H1 (cell line): ENCODE measurements at regions not wholly inside any gene's neighbourhood (a gene's known extent, or its start where the extent isn't known, plus 50 kb on each side); places are given as distances from the start of the nearest gene placed in this dataset.
"Not testable (repeated sequence)": the region's sequence is repeated elsewhere in the genome, so short reads cannot be mapped to it uniquely, and the experiment has no call there.

Source experiments
- CTCF ChIA-PET: fragments of 300-600 bp; sonication (Branson Sonifier 250); formaldehyde crosslinking; loops from one replicate; lab custom pipeline; 2021; ENCODE audit not compliant: partially characterized antibody; lab: Charles Lee
- POLR2A ChIA-PET: fragments of 300-600 bp; sonication (Branson Sonifier 250); formaldehyde crosslinking; loops from one replicate; lab custom pipeline; 2021; ENCODE audit warnings: inconsistent platforms; ENCODE audit not compliant: partially characterized antibody; lab: Charles Lee
- DNase-seq, 2 experiments: peaks; one replicate each; pipeline versions ENCODE4 v3.0.0 to v3.0.0-alpha.2; 2010 to 2022; ENCODE audit warnings: low spot score in 2 of 2, low read depth in 1 of 2, mixed read lengths in 1 of 2
- FAIRE-seq: peaks from 2 replicates; lab custom pipeline; 2011; peaks lifted over from hg19 to GRCh38; lab: Jason Lieb, UNC
- H2AFZ ChIP-seq: 2 replicates; pipeline ENCODE4 v1.8.1; 2012; ENCODE audit warnings: low read length, inconsistent platforms
- H2AK5ac ChIP-seq: 2 replicates; pipeline ENCODE4 v1.6.1; 2013; ENCODE audit warnings: low read depth, low read length
- H2BK120ac ChIP-seq: replicated peaks from 2 replicates; pipeline ENCODE3; 2013; ENCODE audit warnings: low read depth, low read length, inconsistent platforms
- H2BK12ac ChIP-seq: 2 replicates; pipeline ENCODE4 v1.6.1; 2013; ENCODE audit warnings: low read depth, low read length
- H2BK15ac ChIP-seq: 2 replicates; pipeline ENCODE4 v1.6.1; 2013; ENCODE audit warnings: low read length
- H2BK20ac ChIP-seq: 2 replicates; pipeline ENCODE4 v1.6.1; 2013; ENCODE audit warnings: low read length
- H2BK5ac ChIP-seq: 2 replicates; pipeline ENCODE4 v1.6.1; 2013; ENCODE audit warnings: low read depth, low read length
- H3K14ac ChIP-seq: 2 replicates; pipeline ENCODE4 v1.6.1; 2013; ENCODE audit warnings: inconsistent platforms; ENCODE audit not compliant: insufficient read length
- H3K18ac ChIP-seq: 2 replicates; pipeline ENCODE4 v1.6.1; 2013; ENCODE audit warnings: low read length; ENCODE audit errors: extremely low read depth
- H3K23ac ChIP-seq: 2 replicates; pipeline ENCODE4 v1.6.1; 2013; ENCODE audit warnings: inconsistent platforms; ENCODE audit not compliant: insufficient read length
- H3K23me2 ChIP-seq: 2 replicates; pipeline ENCODE4 v1.6.1; 2013; ENCODE audit warnings: low read depth, low read length
- H3K27ac ChIP-seq: 2 replicates; pipeline ENCODE4 v1.6.1; 2011; ENCODE audit warnings: low read depth, low read length, inconsistent platforms
- H3K27me3 ChIP-seq, 4 experiments: replicated peaks in 1 of 4; 1 replicate in 1 of 4; 2 replicates in 3 of 4; pipeline versions ENCODE4 v1.6.1 to v1.8.1; 2011 to 2013; ENCODE audit warnings: low read length in 3 of 4, mild to moderate bottlenecking in 3 of 4, inconsistent platforms in 2 of 4, mixed read lengths in 2 of 4, moderate library complexity in 1 of 4; ENCODE audit not compliant: control insufficient read depth in 3 of 4, insufficient read depth in 3 of 4; ENCODE audit errors: extremely low read depth in 1 of 4
- H3K36me3 ChIP-seq, 4 experiments: 2 replicates each; pipeline versions ENCODE4 v1.6.1 to v1.8.1; 2011 to 2013; ENCODE audit warnings: mild to moderate bottlenecking in 4 of 4, low read length in 3 of 4, moderate library complexity in 2 of 4, control low read depth in 1 of 4, inconsistent platforms in 1 of 4; ENCODE audit not compliant: insufficient read depth in 4 of 4, control insufficient read depth in 2 of 4
- H3K4ac ChIP-seq: replicated peaks from 2 replicates; pipeline ENCODE3; 2013; ENCODE audit warnings: low read length, low read depth, mixed read lengths, inconsistent platforms; ENCODE audit not compliant: insufficient read length
- H3K4me1 ChIP-seq, 4 experiments: replicated peaks in 1 of 4; 1 replicate in 1 of 4; 2 replicates in 3 of 4; pipeline versions ENCODE4 v1.6.1 to v1.8.1; 2011 to 2013; ENCODE audit warnings: low read length in 3 of 4, inconsistent platforms in 2 of 4, mixed read lengths in 1 of 4; ENCODE audit not compliant: insufficient read depth in 4 of 4, control insufficient read depth in 3 of 4
- H3K4me2 ChIP-seq, 2 experiments: 2 replicates each; pipeline versions ENCODE4 v1.6.1 to v1.8.1; 2011 to 2013; ENCODE audit warnings: low read depth in 2 of 2, low read length in 2 of 2, control low read depth in 1 of 2, inconsistent platforms in 1 of 2, mild to moderate bottlenecking in 1 of 2; ENCODE audit not compliant: insufficient read depth in 1 of 2
- H3K4me3 ChIP-seq, 4 experiments: fragments of 200-600, 300-600 bp in 1 of 4; sonication (generic), shearing (Covaris generic), sonication (Bioruptor Twin) in 1 of 4; 2 replicates each; pipeline versions ENCODE4 v1.5.1 to v1.8.1; 2011 to 2016; ENCODE audit warnings: low read length in 4 of 4, low read depth in 3 of 4, control low read depth in 2 of 4, inconsistent platforms in 2 of 4, mild to moderate bottlenecking in 2 of 4, mixed read lengths in 1 of 4, moderate library complexity in 1 of 4; ENCODE audit not compliant: insufficient read depth in 2 of 4; ENCODE audit errors: extremely low read depth in 1 of 4
- H3K56ac ChIP-seq: replicated peaks from 2 replicates; pipeline ENCODE3; 2013; ENCODE audit warnings: low read depth, mild to moderate bottlenecking, mixed read lengths, low read length, inconsistent platforms; ENCODE audit not compliant: insufficient read length
- H3K79me1 ChIP-seq: 2 replicates; pipeline ENCODE4 v1.6.1; 2013; ENCODE audit warnings: low read depth, low read length, control low read depth
- H3K79me2 ChIP-seq, 2 experiments: 2 replicates each; pipeline versions ENCODE4 v1.6.1 to v1.8.1; 2012 to 2013; ENCODE audit warnings: low read length in 2 of 2, mild to moderate bottlenecking in 2 of 2, inconsistent platforms in 1 of 2; ENCODE audit not compliant: insufficient read depth in 2 of 2, control insufficient read depth in 1 of 2
- H3K9ac ChIP-seq, 4 experiments: replicated peaks in 1 of 4; 1 replicate in 1 of 4; 2 replicates in 3 of 4; pipeline versions ENCODE4 v1.6.1 to v1.8.1; 2011 to 2013; ENCODE audit warnings: low read depth in 3 of 4, low read length in 3 of 4, control low read depth in 2 of 4, mild to moderate bottlenecking in 2 of 4, moderate library complexity in 2 of 4, inconsistent platforms in 1 of 4; ENCODE audit errors: extremely low read depth in 1 of 4
- H3K9me3 ChIP-seq, 2 experiments: 2 replicates each; pipeline versions ENCODE4 v1.6.1 to v1.8.1; 2012 to 2013; ENCODE audit warnings: mild to moderate bottlenecking in 2 of 2, moderate library complexity in 2 of 2, control low read depth in 1 of 2, inconsistent platforms in 1 of 2, low read depth in 1 of 2, low read length in 1 of 2, mixed read lengths in 1 of 2; ENCODE audit not compliant: insufficient read depth in 2 of 2
- H4K20me1 ChIP-seq, 2 experiments: replicated peaks in 1 of 2; 2 replicates each; pipeline versions ENCODE3 to v1.8.1; 2011 to 2013; ENCODE audit warnings: inconsistent platforms in 2 of 2, low read length in 2 of 2, mild to moderate bottlenecking in 1 of 2; ENCODE audit not compliant: insufficient read depth in 2 of 2, control insufficient read depth in 1 of 2
- H4K5ac ChIP-seq: 2 replicates; pipeline ENCODE4 v1.6.1; 2013; ENCODE audit warnings: low read length, low read depth, mixed read lengths, inconsistent platforms; ENCODE audit not compliant: insufficient read length
- H4K8ac ChIP-seq: 2 replicates; pipeline ENCODE4 v1.8.0; 2013; ENCODE audit warnings: mild to moderate bottlenecking, moderate library complexity, low read length, inconsistent platforms; ENCODE audit not compliant: insufficient read depth; ENCODE audit errors: extremely low read depth
- H4K91ac ChIP-seq: replicated peaks from 2 replicates; pipeline ENCODE3; 2013; ENCODE audit warnings: low read length, mixed read lengths, inconsistent platforms; ENCODE audit not compliant: insufficient read length
- WGBS, 2 experiments: shearing (Covaris generic) in 1 of 2; methylation state at CpG; one replicate each; pipeline versions ENCODE4 v1.1.6 to v1.1.7; 2013 to 2015; ENCODE audit warnings: low lambda C conversion rate in 2 of 2, mixed read lengths in 2 of 2, inconsistent platforms in 1 of 2, low coverage in 1 of 2, missing lambda C conversion rate in 1 of 2; ENCODE audit not compliant: insufficient replicate concordance in 2 of 2, insufficient coverage in 1 of 2, insufficient read length in 1 of 2; ENCODE audit errors: extremely low coverage in 1 of 2, missing lambda C conversion rate in 1 of 2; 5-methylcytosine and 5-hydroxymethylcytosine counted together

- H3K79me2 ChIP-seq, H3K36me3 ChIP-seq, H4K8ac ChIP-seq, H2AFZ ChIP-seq, H3K9ac ChIP-seq, POLR2A ChIA-PET, H4K91ac ChIP-seq, H3K23ac ChIP-seq, H3K18ac ChIP-seq, H2BK5ac ChIP-seq, FAIRE-seq, H3K79me1 ChIP-seq, H3K4ac ChIP-seq, H3K23me2 ChIP-seq, H2AK5ac ChIP-seq, H3K27me3 ChIP-seq, H3K56ac ChIP-seq, DNase-seq, H2BK20ac ChIP-seq, H3K4me2 ChIP-seq, H2BK15ac ChIP-seq, H2BK12ac ChIP-seq, H2BK120ac ChIP-seq, H3K4me1 ChIP-seq, H4K5ac ChIP-seq, H3K27ac ChIP-seq, H3K14ac ChIP-seq, H3K4me3 ChIP-seq, H4K20me1 ChIP-seq: not testable (repeated sequence)
- CTCF ChIA-PET: interaction anchor here (0.6 kb wide), 2 partner anchors 570 to 996 kb away, joined by 3 to 4 read pairs; no protein-coding TSS in a partner anchor
- 93% methylated on average over 25 of the region's 31 CpGs; no CpG with 5 or more reads in 1 of the 2 experiments for WGBS, 2 experiments
- peaks cover 0 to 10% of the 10 kb centered on the region in 2 experiments; a peak in 1 of 4 replicates for H3K9me3 ChIP-seq
Measured at GRCh38 chr13:82164780-82165395, 1717.4 kb downstream of the SLITRK1 start.
